ENCODE measurements at regions not wholly inside any gene's neighbourhood (a gene's known extent, or its start where the extent isn't known, plus 50 kb on each side); places are given as distances from the start of the nearest gene placed in this dataset.

DNA sequence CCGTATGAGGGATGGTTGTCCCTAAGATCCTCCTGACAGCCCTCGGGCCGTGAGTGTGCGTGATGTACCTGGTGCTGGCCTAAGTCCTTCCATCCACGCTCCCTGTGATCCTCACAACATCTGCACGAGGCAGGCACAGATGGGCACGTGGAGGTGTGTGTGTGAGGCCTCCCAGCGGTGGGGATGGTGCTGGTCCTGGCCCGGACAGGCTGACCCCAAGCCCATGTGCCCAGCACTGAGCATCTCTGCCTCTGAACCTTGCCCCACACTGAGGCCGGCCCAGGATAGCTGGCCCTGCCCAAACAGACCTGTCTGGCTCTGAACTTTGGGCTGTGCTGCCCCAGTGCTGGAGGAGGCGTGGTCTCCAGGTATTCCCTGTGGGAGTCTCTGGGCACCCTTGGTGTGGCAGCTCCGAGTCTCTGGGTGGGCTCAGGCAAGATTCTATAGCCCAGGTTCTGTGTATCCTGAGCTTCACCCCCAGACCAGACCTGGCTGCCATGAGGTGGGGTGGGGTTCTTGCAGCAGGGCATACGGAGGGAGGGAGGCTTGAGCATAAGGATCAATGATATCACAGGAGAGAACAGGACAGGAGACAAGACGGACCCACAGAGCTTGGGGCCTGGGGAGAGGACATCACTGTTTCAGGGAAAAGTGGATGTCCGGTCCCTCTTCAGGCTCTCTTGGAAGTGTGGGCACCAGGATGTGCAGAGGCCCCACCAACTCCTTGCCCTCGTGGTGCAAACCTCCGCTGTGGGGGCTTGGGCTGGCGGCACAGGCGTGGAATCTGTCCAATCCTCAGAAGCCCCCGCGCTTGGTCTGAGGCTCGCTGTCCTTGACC is 881.8 kb downstream of the BRD1 start:
- H3K4me2 ChIP-seq (ENCODE audit: low read length) = no peak overlapping the region
- no peaks in the 10 kb centered on the region for H4K20me1 ChIP-seq (ENCODE audit: low read length)
- H3K27me3 ChIP-seq (ENCODE audit: low read length) = no peaks in the 10 kb centered on the region
- H3K4me3 ChIP-seq (ENCODE audit: low read length) = no peak overlapping the region
- no peak overlapping the region for H3K27ac ChIP-seq (ENCODE audit: low read length)
- no peaks in the 10 kb centered on the region for H3K79me2 ChIP-seq (ENCODE audit: low read length)
- no peak for ATAC-seq
- no peak overlapping the region for H2AFZ ChIP-seq (ENCODE audit: low read length)
- no peaks in the 10 kb centered on the region for H3F3A ChIP-seq (ENCODE audit: low read length, unreplicated experiment)
- H3K9me3 ChIP-seq (ENCODE audit: low read length) = no peaks in the 10 kb centered on the region
- DNase-seq = no peak
- H3K9me2 ChIP-seq (replicated peaks; ENCODE audit: low read length) = no peaks in the 10 kb centered on the region
- no peak for TF ChIP-seq EZH2phosphoT487 (IDR thresholded peaks at IDR 0.05; ENCODE audit: borderline replicate concordance, low read length)
- no peak for TF ChIP-seq EZH2 (IDR thresholded peaks at IDR 0.05; ENCODE audit: low read length, unreplicated experiment)
- TF ChIP-seq, protein P1, sequence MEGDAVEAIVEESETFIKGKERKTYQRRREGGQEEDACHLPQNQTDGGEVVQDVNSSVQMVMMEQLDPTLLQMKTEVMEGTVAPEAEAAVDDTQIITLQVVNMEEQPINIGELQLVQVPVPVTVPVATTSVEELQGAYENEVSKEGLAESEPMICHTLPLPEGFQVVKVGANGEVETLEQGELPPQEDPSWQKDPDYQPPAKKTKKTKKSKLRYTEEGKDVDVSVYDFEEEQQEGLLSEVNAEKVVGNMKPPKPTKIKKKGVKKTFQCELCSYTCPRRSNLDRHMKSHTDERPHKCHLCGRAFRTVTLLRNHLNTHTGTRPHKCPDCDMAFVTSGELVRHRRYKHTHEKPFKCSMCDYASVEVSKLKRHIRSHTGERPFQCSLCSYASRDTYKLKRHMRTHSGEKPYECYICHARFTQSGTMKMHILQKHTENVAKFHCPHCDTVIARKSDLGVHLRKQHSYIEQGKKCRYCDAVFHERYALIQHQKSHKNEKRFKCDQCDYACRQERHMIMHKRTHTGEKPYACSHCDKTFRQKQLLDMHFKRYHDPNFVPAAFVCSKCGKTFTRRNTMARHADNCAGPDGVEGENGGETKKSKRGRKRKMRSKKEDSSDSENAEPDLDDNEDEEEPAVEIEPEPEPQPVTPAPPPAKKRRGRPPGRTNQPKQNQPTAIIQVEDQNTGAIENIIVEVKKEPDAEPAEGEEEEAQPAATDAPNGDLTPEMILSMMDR (conservative IDR thresholded peaks at IDR 0.05; ENCODE audit: low read depth, low read length) = no peak
- BruUV-seq (replicated peaks) = no TSS peak
- no peaks in the 10 kb centered on the region for H3K4me1 ChIP-seq (ENCODE audit: insufficient read depth, low read length)
- intact Hi-C loops (cut with micrococcal nuclease) = no loop called here
- ChIA-PET CTCF (no interaction called here), POLR2A (ENCODE audit: unreplicated experiment) (no interaction called here)
- H3K9ac ChIP-seq (ENCODE audit: low read length) = no peak overlapping the region
- H3K36me3 ChIP-seq (ENCODE audit: low read depth, low read length) = no peaks in the 10 kb centered on the region

DNA sequence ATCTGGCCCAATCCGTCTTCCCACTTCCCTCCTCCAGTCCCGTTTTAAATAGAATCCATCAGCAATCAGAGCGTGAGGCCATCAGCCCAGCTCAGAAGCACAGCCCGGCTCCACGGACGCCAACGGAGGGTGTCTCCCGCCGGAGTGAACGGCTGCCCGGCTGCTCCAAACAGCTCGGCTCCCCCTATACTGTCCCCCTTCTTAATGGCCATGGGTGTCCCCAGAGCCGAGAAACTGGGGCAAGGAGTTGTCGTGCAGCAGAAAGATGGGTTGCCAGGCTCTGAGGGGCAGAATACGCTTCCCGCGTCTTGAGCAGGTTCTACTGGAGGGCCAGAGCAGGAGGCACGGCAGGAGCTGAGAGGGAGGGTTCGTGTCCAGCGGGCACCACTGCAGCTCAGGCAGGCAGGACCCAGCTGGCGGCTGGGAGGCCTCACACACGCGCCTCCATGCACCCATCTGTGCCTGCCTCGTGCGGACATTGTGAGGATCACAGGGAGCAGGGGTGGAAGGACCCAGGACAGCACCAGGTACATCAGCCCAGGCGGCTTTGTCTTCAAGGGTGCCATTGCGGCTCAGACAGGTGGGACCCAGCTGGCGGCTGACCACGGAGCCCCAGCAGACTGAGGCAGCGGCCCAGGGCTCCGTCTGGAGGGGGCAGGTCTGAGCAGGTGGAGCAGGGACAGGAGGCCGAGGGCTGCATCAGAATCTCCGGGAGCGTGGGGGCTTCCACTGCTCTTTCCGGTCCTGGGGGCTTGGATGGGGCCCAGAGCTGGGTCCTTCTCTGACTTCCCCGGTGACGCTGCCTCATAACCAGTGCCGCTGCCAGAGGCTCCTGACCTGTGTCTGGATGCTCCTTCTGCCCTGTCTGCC is 882.7 kb downstream of the BRD1 start:
- H3K4me3 ChIP-seq (ENCODE audit: low read length) = no peak overlapping the region
- intact Hi-C loops (cut with micrococcal nuclease) = no loop called here
- H3F3A ChIP-seq (ENCODE audit: low read length, unreplicated experiment) = no peaks in the 10 kb centered on the region
- no peak overlapping the region for H3K4me2 ChIP-seq (ENCODE audit: low read length)
- DNase-seq (no peak), ATAC-seq (no peak)
- H3K27ac ChIP-seq (ENCODE audit: low read length) = no peak overlapping the region
- no peaks in the 10 kb centered on the region for H4K20me1 ChIP-seq (ENCODE audit: low read length)
- no peaks in the 10 kb centered on the region for H3K27me3 ChIP-seq (ENCODE audit: low read length)
- ChIA-PET CTCF (no interaction called here), POLR2A (ENCODE audit: unreplicated experiment) (no interaction called here)
- H3K9ac ChIP-seq (ENCODE audit: low read length) = no peak overlapping the region
- H3K9me3 ChIP-seq (ENCODE audit: low read length) = no peaks in the 10 kb centered on the region
- no peaks in the 10 kb centered on the region for H3K4me1 ChIP-seq (ENCODE audit: insufficient read depth, low read length)
- H3K9me2 ChIP-seq (replicated peaks; ENCODE audit: low read length) = no peaks in the 10 kb centered on the region
- BruUV-seq (replicated peaks) = no TSS peak
- TF ChIP-seq EZH2phosphoT487 (IDR thresholded peaks at IDR 0.05; ENCODE audit: borderline replicate concordance, low read length) = no peak
- no peak for TF ChIP-seq EZH2 (IDR thresholded peaks at IDR 0.05; ENCODE audit: low read length, unreplicated experiment)
- TF ChIP-seq, protein P1 (conservative IDR thresholded peaks at IDR 0.05; ENCODE audit: low read depth, low read length) = no peak
- no peaks in the 10 kb centered on the region for H3K79me2 ChIP-seq (ENCODE audit: low read length)
- no peaks in the 10 kb centered on the region for H3K36me3 ChIP-seq (ENCODE audit: low read depth, low read length)
- no peak overlapping the region for H2AFZ ChIP-seq (ENCODE audit: low read length)

DNA sequence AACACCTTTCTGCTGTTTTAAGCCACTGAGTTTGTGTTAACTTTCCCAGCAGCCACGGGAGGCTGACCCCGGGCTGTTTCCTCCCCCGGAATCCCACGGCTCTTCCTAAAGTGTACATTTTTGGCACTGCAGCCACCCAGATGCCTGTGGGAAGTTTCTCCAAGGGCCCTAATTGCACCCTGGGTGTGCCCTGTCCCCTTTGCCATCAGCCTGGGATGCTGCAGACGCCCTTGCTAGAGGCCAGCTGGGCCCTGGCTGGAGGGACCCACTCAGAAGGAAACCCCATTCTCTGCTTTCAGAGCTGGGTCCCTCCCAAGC is 883.3 kb downstream of the BRD1 start:
- no peaks in the 10 kb centered on the region for H3K27me3 ChIP-seq (ENCODE audit: low read length)
- DNase-seq = no peak
- H3F3A ChIP-seq (ENCODE audit: low read length, unreplicated experiment) = no peaks in the 10 kb centered on the region
- H3K27ac ChIP-seq (ENCODE audit: low read length) = no peak overlapping the region
- no peaks in the 10 kb centered on the region for H3K4me1 ChIP-seq (ENCODE audit: insufficient read depth, low read length)
- POLR2A ChIA-PET (ENCODE audit: unreplicated experiment) = no interaction called here
- ATAC-seq = no peak
- no peak overlapping the region for H2AFZ ChIP-seq (ENCODE audit: low read length)
- no peaks in the 10 kb centered on the region for H3K36me3 ChIP-seq (ENCODE audit: low read depth, low read length)
- H3K9me2 ChIP-seq (replicated peaks; ENCODE audit: low read length) = no peaks in the 10 kb centered on the region
- no peak for TF ChIP-seq EZH2phosphoT487 (IDR thresholded peaks at IDR 0.05; ENCODE audit: borderline replicate concordance, low read length)
- TF ChIP-seq EZH2 (IDR thresholded peaks at IDR 0.05; ENCODE audit: low read length, unreplicated experiment) = no peak
- TF ChIP-seq, protein P1 (conservative IDR thresholded peaks at IDR 0.05; ENCODE audit: low read depth, low read length) = no peak
- H3K4me3 ChIP-seq (ENCODE audit: low read length) = no peak overlapping the region
- CTCF ChIA-PET = no interaction called here
- H3K79me2 ChIP-seq (ENCODE audit: low read length) = no peaks in the 10 kb centered on the region
- H3K9me3 ChIP-seq (ENCODE audit: low read length) = no peaks in the 10 kb centered on the region
- H3K9ac ChIP-seq (ENCODE audit: low read length) = no peak overlapping the region
- H3K4me2 ChIP-seq (ENCODE audit: low read length) = no peak overlapping the region
- no peaks in the 10 kb centered on the region for H4K20me1 ChIP-seq (ENCODE audit: low read length)
- BruUV-seq (replicated peaks) = no TSS peak
- intact Hi-C loops (cut with micrococcal nuclease) = no loop called here

Measured in PC-3 (cell line).